Inflammatory macrophage treated with lipopolysaccharide for 1 hour (primary cell): ENCODE measurements at regions not wholly inside any gene's neighbourhood (a gene's known extent, or its start where the extent isn't known, plus 50 kb on each side); places are given as distances from the start of the nearest gene placed in this dataset.
A peak's percentile ranks its signal among the peaks of the same experiment; 100 is the strongest.

ENCODE experiments used
- DNase-seq, 2 donors: peaks; one replicate each; pipeline ENCODE4 v3.0.0-alpha.2; 2020 to 2022

- DNase-seq: no peak
These were observed 160.2 kb downstream of the CYYR1 start for GRCh38 chr21:26412885-26413284.

DNA sequence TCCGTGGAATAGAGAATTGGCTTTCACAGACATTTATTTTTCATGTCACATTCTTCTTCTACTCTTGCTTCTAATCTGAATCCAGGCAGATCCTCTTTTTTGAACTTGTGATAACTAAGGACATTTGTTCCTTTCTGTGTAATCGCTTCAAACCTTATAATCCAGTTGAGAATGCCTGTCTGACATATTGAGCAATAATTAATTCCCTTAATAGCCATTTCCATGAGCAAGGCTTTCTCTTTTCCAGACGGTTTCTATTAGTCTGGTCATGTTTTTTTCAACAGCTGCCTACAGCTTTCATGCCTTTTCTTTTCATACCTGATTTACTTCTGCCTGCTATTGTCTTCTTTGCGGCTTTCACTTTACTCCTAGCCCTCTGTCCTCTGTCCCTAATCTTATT lies 163.4 kb downstream of the CYYR1 start:
- DNase-seq: no peak

GRCh38 chr21:26408511-26408910 lies 164.6 kb downstream of the CYYR1 start:
- no peak for DNase-seq

- DNase-seq: no peak
These were observed 166.6 kb downstream of the CYYR1 start for GRCh38 chr21:26406526-26406925.

GRCh38 chr21:26405735-26406361 lies 167.2 kb downstream of the CYYR1 start:
- DNase-seq: no peak

DNA sequence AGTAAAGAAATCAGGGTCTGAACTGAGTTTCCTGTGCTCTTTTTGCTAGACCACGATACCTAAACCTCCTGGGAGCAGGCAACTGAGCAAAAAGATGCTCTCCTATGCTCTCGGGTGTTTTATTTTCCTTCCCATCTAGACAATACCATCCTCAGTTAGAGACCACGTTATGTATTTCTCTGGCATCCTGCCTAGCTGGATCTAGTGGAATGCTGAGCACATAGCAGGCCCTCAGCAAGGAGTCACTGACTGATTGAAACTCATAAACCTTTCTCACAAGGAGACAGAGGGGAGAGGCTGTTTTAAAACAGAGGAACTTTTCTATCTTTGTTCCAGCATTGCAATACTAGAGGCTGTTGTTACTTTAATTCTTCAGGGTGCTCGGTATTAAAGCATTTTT lies 168.0 kb downstream of the CYYR1 start:
- no peak for DNase-seq

DNA sequence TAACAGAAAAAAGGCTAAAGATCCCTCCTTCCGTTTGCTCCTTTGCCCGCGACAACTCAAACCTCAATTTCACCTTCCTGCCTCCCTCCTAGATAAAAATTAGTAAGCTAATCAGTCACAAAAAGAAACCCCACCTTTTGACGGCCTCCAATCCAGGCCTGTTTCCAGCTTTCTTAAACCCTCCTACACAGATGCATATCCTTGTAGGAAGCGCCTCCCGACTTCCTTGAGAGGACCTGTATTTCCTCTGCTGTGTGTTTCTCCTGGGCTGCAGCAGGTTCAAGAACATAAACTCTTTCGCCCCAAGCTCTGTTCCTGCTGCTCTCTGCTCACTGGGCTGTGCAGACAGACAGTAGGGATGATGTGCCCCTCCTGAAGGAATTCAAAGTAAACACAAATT lies 168.8 kb downstream of the CYYR1 start:
- no peak for DNase-seq

DNA sequence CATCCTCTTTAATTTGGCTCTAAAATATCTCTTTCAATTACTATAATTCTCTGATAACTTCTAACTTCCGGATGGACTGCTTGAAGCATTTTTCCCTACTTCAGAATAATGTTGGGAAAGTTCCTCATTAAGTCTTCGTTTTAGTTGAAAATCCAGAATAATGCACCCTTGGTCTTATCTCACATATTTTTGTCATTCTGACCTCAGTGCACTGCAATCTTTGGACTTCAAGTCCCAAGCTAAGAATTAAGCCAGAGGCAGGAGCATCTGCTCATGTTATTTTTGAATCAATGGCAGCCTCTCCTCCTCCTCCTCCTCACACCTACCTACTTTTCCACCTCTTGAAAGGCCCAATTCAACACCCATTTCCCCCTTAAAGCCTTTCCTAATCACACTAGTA lies 169.8 kb downstream of the CYYR1 start:
- no peak for DNase-seq

- no peak for DNase-seq
These were observed 175.5 kb downstream of the CYYR1 start for GRCh38 chr21:26397545-26397944.

GRCh38 chr21:26394341-26394740 lies 178.7 kb downstream of the CYYR1 start:
- DNase-seq: no peak

GRCh38 chr21:26391166-26391565 lies 181.9 kb downstream of the CYYR1 start:
- no peak for DNase-seq

- DNase-seq: peak in 1 of 2 donors; percentile 10
These were observed 183.0 kb downstream of the CYYR1 start for GRCh38 chr21:26389971-26390641.

GRCh38 chr21:26388731-26389231 lies 184.3 kb downstream of the CYYR1 start:
- DNase-seq: peak; percentile 16 to 23

DNA sequence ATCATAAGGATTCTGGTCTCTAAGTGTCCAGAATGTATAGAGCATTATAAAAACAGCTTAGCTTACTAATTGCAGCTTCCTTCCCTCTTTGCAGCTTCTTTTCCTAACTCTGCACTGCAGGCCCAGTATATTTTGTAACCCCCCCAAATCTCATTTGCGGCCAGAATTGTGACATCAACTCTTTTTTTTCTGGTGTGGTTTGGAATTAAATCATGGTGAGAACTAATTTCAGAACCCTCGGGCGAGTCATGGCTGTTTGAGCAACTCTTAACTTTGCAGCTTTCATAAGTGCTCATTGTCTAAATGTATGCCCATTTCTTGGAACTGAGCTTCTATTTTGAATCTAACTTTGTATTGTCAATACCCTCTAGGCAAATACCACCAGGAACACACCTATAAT lies 187.4 kb downstream of the CYYR1 start:
- peak; percentile 21 to 70 for DNase-seq

- no peak for DNase-seq
These were observed 193.5 kb downstream of the CYYR1 start for GRCh38 chr21:26379561-26379960.

DNA sequence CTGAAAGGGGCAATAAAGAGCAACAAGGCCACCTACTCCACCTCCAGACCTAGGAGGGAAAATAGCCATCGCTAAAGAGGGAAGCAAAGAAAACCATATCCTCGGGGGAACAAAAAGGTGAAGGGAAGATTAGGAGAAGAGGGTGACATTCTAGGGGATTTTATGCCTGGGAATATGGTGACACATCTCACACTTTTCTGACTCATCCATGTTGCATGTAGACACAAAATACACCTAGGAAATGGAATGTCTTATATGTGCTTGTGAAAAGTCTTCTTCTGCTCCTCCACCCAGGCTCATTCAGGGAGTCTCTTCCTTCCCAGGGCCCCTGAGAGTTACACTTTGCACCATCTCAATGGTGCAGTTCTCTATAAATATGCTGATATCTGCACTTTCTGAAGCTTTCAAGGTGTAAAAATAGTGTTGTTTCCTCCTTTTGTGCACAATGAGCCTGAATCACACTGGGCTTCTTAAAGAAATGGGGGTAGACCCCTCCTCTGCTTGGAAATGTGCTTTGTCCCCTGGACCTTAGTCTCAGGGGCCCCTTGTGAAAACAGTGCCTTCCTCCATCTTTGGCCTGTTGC lies 195.9 kb downstream of the CYYR1 start:
- no peak for DNase-seq

DNA sequence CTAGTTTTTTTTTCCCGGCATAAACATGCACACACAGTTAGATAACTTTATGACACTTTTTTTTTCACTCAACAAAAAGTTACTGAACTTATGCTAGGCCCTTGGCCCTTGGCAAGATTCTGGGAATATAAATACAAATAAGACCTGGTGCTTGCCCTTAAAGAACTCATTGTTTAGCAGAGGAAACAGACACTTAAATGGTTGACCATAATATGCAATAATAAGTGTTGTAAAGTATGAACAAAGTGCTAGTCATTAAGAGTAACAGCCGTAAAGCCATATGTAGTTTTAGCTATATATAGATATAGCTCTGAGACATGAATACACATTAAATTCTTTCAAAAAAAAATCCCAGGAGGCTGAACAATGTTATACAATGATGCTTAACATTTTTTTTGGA lies 198.3 kb downstream of the CYYR1 start:
- no peak for DNase-seq

DNA sequence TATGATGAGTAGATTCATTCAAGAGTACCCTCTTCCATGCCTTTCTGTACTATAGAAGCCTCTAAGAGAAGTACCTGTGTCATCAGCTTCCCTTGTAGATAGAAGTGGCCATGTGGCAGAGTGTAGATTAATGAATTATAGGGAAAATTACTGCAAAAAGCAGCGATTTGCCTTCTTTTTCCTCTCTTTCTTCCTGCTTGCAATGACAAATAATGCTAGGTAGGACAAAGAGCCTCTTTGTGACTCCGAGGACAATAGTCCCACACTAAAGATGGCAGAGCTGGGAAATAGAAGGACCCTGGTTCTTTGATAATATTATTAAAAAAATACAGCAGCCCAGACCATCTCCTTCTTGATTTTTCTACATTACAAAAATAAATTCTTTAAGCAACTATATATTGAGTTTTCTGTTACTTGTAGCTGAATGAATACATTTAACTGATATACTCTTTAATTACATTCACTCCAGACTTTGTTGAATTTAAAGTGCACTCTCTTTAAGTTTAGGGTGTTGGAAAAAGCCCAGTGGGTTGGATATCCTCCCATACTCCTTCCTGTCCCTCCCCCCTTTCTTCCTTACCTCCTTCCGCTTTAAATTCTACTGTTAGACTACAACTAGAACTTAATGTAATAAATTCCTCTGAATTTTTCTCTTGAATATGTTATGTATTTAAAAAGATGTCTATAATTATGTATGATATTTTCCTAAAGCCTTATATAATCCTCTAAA lies 198.2 kb upstream of the APP start:
- DNase-seq: no peak

GRCh38 chr21:26366781-26367180 lies 196.2 kb upstream of the APP start:
- DNase-seq: no peak

DNA sequence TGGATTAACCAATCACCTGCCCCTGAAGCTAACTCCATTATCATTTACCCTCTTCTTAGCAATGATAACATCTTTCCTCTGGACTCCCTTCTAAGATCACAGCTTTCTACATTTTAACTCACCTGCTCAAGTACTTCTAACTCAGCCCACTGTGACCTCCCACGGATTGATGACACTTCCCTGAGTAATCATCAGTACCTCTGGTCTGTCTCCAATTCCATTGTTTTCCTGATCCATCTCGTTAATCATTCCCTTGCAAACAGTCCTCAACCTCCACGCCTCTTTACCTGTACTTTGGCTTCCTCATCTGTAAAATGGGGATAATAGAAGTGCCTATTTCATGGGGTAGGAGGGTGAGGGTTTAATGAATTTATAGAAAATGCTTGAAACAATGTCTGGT lies 195.3 kb upstream of the APP start:
- DNase-seq: no peak

GRCh38 chr21:26351661-26352060 lies 181.1 kb upstream of the APP start:
- no peak for DNase-seq

- no peak for DNase-seq
These were observed 162.3 kb upstream of the APP start for GRCh38 chr21:26332867-26333266.

DNA sequence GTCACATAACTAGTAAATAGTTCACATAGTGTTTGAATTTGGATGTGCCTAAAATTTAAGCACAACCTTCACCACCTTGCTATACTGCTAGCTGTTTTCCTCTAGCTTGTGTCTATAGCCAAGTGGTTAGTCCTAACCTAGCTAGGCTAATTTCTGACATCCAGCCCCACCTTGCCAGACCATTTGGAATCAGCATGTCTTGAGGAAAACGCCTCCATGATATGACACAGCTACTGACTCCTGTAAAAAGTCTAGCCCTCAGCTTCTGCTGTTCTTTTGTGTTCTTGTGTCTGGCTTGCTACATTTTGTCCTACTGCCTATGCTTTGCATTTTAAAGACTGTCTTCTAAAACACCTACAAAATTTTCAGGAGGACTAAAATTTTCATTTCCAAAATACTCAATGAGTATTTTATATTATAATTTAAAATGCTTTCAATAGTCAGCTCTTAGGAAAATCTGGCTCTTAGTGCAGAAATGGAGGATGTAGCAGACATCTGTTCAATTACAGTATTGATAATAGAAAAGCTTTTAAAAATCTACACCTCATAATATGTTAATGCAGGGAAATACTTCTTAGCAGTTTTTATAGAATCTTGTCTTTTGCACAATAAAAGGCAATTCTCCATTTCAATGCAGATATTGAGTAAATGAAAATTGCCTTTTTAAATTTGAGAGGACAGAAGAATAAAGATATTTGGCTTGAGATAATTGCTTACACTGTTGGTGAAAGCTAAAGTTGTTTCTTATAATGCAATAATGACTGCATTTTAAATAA lies 160.8 kb upstream of the APP start:
- DNase-seq: no peak
